Endodermal cell (in vitro differentiated cells): ENCODE measurements at regions not wholly inside any gene's neighbourhood (a gene's known extent, or its start where the extent isn't known, plus 50 kb on each side); places are given as distances from the start of the nearest gene placed in this dataset.
"Not testable (repeated sequence)": the region's sequence is repeated elsewhere in the genome, so short reads cannot be mapped to it uniquely, and the experiment has no call there.

Experiments
- DNase-seq: peaks from one replicate; pipeline ENCODE4 v3.0.0-alpha.2; 2017
- H3K27ac ChIP-seq: 2 replicates; pipeline ENCODE4 v1.5.1; 2013; ENCODE audit warnings: mild to moderate bottlenecking, low read depth, low read length, moderate library complexity
- H3K27me3 ChIP-seq: 2 replicates; pipeline ENCODE4 v1.6.1; 2013; ENCODE audit warnings: mild to moderate bottlenecking, low read length, moderate library complexity; ENCODE audit not compliant: insufficient read depth, control insufficient read depth, poor library complexity, severe bottlenecking
- H3K36me3 ChIP-seq: 2 replicates; pipeline ENCODE4 v1.7.0; 2013; ENCODE audit warnings: mild to moderate bottlenecking, low read length, moderate library complexity; ENCODE audit not compliant: control insufficient read depth, insufficient read depth
- H3K4me1 ChIP-seq: one replicate; pipeline ENCODE4 v1.7.0; 2013; ENCODE audit warnings: low read length; ENCODE audit not compliant: control insufficient read depth, insufficient read depth
- H3K4me3 ChIP-seq: 2 replicates; pipeline ENCODE4 v1.5.1; 2013; ENCODE audit warnings: mild to moderate bottlenecking, low read length, moderate library complexity
- H3K9ac ChIP-seq: 2 replicates; pipeline ENCODE4 v1.6.1; 2013; ENCODE audit warnings: mild to moderate bottlenecking, low read length, moderate library complexity; ENCODE audit not compliant: poor library complexity, severe bottlenecking; ENCODE audit errors: extremely low read depth
- H3K9me3 ChIP-seq: 2 replicates; pipeline ENCODE4 v1.6.1; 2013; ENCODE audit warnings: mild to moderate bottlenecking, low read length, moderate library complexity; ENCODE audit not compliant: control insufficient read depth
- H3K27ac Mint-ChIP-seq: 2 replicates; pipeline ENCODE4 v1.8.0; 2020; ENCODE audit warnings: mixed read lengths
- H3K27me3 Mint-ChIP-seq: 2 replicates; pipeline ENCODE4 v1.8.0; 2021; ENCODE audit warnings: mild to moderate bottlenecking, mixed read lengths; ENCODE audit not compliant: insufficient read depth
- H3K36me3 Mint-ChIP-seq: 2 replicates; pipeline ENCODE4 v1.8.0; 2020; ENCODE audit warnings: low read depth, mixed read lengths
- H3K4me1 Mint-ChIP-seq: 2 replicates; pipeline ENCODE4 v1.8.0; 2020; ENCODE audit warnings: mixed read lengths
- H3K4me3 Mint-ChIP-seq: 2 replicates; pipeline ENCODE4 v1.8.0; 2020; ENCODE audit warnings: mild to moderate bottlenecking, moderate library complexity, mixed read lengths
- H3K9me3 Mint-ChIP-seq: 2 replicates; pipeline ENCODE4 v1.8.0; 2020; ENCODE audit warnings: mild to moderate bottlenecking, mixed read lengths
- CTCF ChIP-seq: fragments of 200-600 bp; sonication (generic); conservative IDR thresholded peaks from 2 replicates; pipeline ENCODE4 v1.5.0; 2021; ENCODE audit warnings: antibody characterized with exemption, mild to moderate bottlenecking
- WGBS, 2 experiments: methylation state at CpG; one replicate each; pipeline versions ENCODE4 v1.1.5 to v1.1.7; 2013; ENCODE audit warnings: missing lambda C conversion rate in 2 of 2, mixed read lengths in 1 of 2; ENCODE audit not compliant: insufficient coverage in 1 of 2, insufficient read length in 1 of 2; 5-methylcytosine and 5-hydroxymethylcytosine counted together

DNA sequence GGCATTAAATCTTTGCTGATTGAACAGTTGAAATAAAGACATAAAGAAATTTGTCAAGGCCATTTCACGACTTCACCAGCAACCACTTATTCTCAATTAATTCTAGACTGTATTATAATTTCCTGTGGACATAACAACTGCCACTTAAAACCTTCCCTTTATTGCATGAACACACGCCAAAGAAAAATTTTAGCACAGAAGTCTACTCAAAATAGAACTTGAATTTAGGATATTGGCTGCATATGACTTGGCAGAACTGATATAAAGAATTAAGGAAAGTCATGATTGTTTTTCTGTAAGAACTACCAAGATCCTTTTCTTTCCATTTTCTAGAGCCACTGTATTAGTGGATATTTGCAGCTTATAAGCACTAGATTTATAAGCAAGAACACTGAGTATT is 226.5 kb upstream of the AKR1E2 start:
- DNase-seq, result no peak
- 86% methylated on average over 2 of the region's 2 CpGs; no CpG with 5 or more reads in 1 of the 2 experiments for WGBS, 2 experiments
- no peak overlapping the region for H3K4me3 Mint-ChIP-seq

DNA sequence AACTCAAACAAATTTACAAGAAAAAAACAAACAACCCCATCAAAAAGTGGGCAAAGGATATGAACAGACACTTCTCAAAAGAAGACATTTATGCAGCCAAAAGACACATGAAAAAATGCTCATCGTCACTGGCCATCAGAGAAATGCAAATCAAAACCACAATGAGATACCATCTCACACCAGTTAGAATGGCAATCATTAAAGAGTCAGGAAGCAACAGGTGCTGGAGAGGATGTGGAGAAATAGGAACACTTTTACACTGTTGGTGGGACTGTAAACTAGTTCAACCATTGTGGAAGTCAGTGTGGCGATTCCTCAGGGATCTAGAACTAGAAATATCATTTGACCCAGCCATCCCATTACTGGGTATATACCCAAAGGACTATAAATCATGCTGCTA is 228.1 kb upstream of the AKR1E2 start:
- not testable (repeated sequence) for H3K9me3 ChIP-seq, H3K4me1 ChIP-seq, H3K9ac ChIP-seq, DNase-seq, H3K36me3 ChIP-seq, H3K9me3 Mint-ChIP-seq, H3K27ac ChIP-seq, H3K27me3 Mint-ChIP-seq, H3K27ac Mint-ChIP-seq, H3K36me3 Mint-ChIP-seq, H3K27me3 ChIP-seq, H3K4me3 ChIP-seq, H3K4me1 Mint-ChIP-seq, H3K4me3 Mint-ChIP-seq
- no CpG with 5 or more reads among the region's 2 CpGs for WGBS, 2 experiments

More for the DNA sequence above, 226.5 kb upstream of the AKR1E2 start:
- H3K9ac ChIP-seq, result no peak overlapping the region
- no peaks in the 10 kb centered on the region for H3K36me3 Mint-ChIP-seq
- H3K4me1 ChIP-seq, result no peaks in the 10 kb centered on the region
- H3K4me1 Mint-ChIP-seq, result no peaks in the 10 kb centered on the region
- H3K4me3 ChIP-seq, result no peak overlapping the region
- H3K9me3 Mint-ChIP-seq, result peaks cover 5% of the 10 kb centered on the region
- no peak overlapping the region for H3K27ac ChIP-seq
- no peaks in the 10 kb centered on the region for H3K27me3 Mint-ChIP-seq
- H3K27me3 ChIP-seq, result no peaks in the 10 kb centered on the region
- H3K36me3 ChIP-seq, result no peaks in the 10 kb centered on the region
- H3K27ac Mint-ChIP-seq, result no peak overlapping the region
- H3K9me3 ChIP-seq, result no peaks in the 10 kb centered on the region
- TF ChIP-seq CTCF, result no peak

DNA sequence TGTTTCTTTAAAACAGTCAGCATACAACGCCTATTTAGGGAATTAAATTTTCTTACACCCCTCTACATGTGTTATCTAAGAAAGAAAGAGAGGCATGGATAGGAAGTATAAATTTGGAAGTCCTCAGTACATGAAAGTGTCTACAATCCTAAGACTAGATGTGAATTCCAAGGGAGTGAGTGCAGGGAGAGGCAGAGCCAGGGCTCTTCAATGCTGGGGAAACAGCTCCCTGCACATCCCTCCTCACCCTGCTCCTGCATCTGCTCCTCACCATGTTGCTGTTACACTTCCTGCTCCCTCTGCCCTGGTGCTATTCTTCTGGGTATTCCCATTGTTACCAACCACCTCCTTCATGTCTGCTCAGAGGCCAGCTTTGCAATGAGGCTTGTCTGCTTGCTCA is 229.1 kb upstream of the AKR1E2 start:
- H3K9me3 Mint-ChIP-seq, result peaks cover 5% of the 10 kb centered on the region
- no peaks in the 10 kb centered on the region for H3K27me3 ChIP-seq
- DNase-seq, result no peak
- TF ChIP-seq CTCF, result no peak
- no peak overlapping the region for H3K27ac ChIP-seq
- H3K4me3 Mint-ChIP-seq, result no peak overlapping the region
- H3K9ac ChIP-seq, result no peak overlapping the region
- no peaks in the 10 kb centered on the region for H3K27me3 Mint-ChIP-seq
- H3K9me3 ChIP-seq, result no peaks in the 10 kb centered on the region
- no peak overlapping the region for H3K27ac Mint-ChIP-seq
- H3K4me1 ChIP-seq, result no peaks in the 10 kb centered on the region
- H3K36me3 ChIP-seq, result no peaks in the 10 kb centered on the region
- H3K4me3 ChIP-seq, result no peak overlapping the region
- H3K36me3 Mint-ChIP-seq, result no peaks in the 10 kb centered on the region
- no peaks in the 10 kb centered on the region for H3K4me1 Mint-ChIP-seq
- no CpG with 5 or more reads among the region's 1 CpG for WGBS, 2 experiments

- no peaks in the 10 kb centered on the region for H3K27me3 Mint-ChIP-seq
- H3K27ac ChIP-seq, result no peak overlapping the region
- H3K36me3 ChIP-seq, result no peaks in the 10 kb centered on the region
- H3K9me3 ChIP-seq, result no peaks in the 10 kb centered on the region
- no peak overlapping the region for H3K4me3 ChIP-seq
- no peak overlapping the region for H3K27ac Mint-ChIP-seq
- H3K36me3 Mint-ChIP-seq, result no peaks in the 10 kb centered on the region
- DNase-seq, result no peak
- no peak overlapping the region for H3K9ac ChIP-seq
- H3K4me1 ChIP-seq, result no peaks in the 10 kb centered on the region
- H3K9me3 Mint-ChIP-seq, result no peaks in the 10 kb centered on the region
- 95 to 100% methylated on average over 1 to 3 of the region's 4 CpGs for WGBS, 2 experiments
- H3K4me3 Mint-ChIP-seq, result no peak overlapping the region
- H3K4me1 Mint-ChIP-seq, result no peaks in the 10 kb centered on the region
- no peaks in the 10 kb centered on the region for H3K27me3 ChIP-seq
- no peak for TF ChIP-seq CTCF
Observed at GRCh38 chr10:4595719-4596319, 230.2 kb upstream of the AKR1E2 start.
